ENCODE measurements at regions not wholly inside any gene's neighbourhood (a gene's known extent, or its start where the extent isn't known, plus 50 kb on each side); places are given as distances from the start of the nearest gene placed in this dataset.

GRCh38 chr11:114982141-114982540 lies 303.8 kb downstream of the NXPE2 start:
- intact Hi-C loops (cut with micrococcal nuclease) = no loop called here
- Mint-ChIP-seq H3K36me3 (no peaks in the 10 kb centered on the region), H3K9me3 (no peaks in the 10 kb centered on the region), H3K4me1 (ENCODE audit: low read depth) (no peaks in the 10 kb centered on the region), H3K27ac (no peak overlapping the region), H3K27me3 (no peaks in the 10 kb centered on the region), H3K4me3 (no peak overlapping the region)
- ChIA-PET CTCF (no interaction called here), POLR2A (no interaction called here)
- no peak for DNase-seq

- H3K36me3 Mint-ChIP-seq = no peaks in the 10 kb centered on the region
- POLR2A ChIA-PET = no interaction called here
- no peak overlapping the region for H3K27ac Mint-ChIP-seq
- H3K9me3 Mint-ChIP-seq = no peaks in the 10 kb centered on the region
- intact Hi-C loops (cut with micrococcal nuclease) = no loop called here
- no peak overlapping the region for H3K4me3 Mint-ChIP-seq
- DNase-seq = no peak
- CTCF ChIA-PET = no interaction called here
- no peaks in the 10 kb centered on the region for H3K4me1 Mint-ChIP-seq (ENCODE audit: low read depth)
- H3K27me3 Mint-ChIP-seq = no peaks in the 10 kb centered on the region
Measured at GRCh38 chr11:114984611-114985163, 306.4 kb downstream of the NXPE2 start.

- POLR2A ChIA-PET = no interaction called here
- intact Hi-C loops (cut with micrococcal nuclease) = no loop called here
- Mint-ChIP-seq H3K27me3 (no peaks in the 10 kb centered on the region), H3K27ac (no peak overlapping the region), H3K9me3 (no peaks in the 10 kb centered on the region), H3K4me3 (no peak overlapping the region), H3K4me1 (ENCODE audit: low read depth) (no peaks in the 10 kb centered on the region), H3K36me3 (no peaks in the 10 kb centered on the region)
- CTCF ChIA-PET = no interaction called here
- no peak for DNase-seq
Measured at GRCh38 chr11:114986365-114986764, 308.0 kb downstream of the NXPE2 start.

- intact Hi-C loops (cut with micrococcal nuclease) = no loop called here
- Mint-ChIP-seq H3K36me3 (no peaks in the 10 kb centered on the region), H3K4me3 (no peak overlapping the region), H3K27me3 (no peaks in the 10 kb centered on the region), H3K9me3 (no peaks in the 10 kb centered on the region), H3K27ac (no peak overlapping the region), H3K4me1 (ENCODE audit: low read depth) (no peaks in the 10 kb centered on the region)
- ChIA-PET POLR2A (no interaction called here), CTCF (no interaction called here)
- no peak for DNase-seq
Measured at GRCh38 chr11:114987186-114987760, 308.9 kb downstream of the NXPE2 start.

- POLR2A ChIA-PET = no interaction called here
- intact Hi-C loops (cut with micrococcal nuclease) = no loop called here
- Mint-ChIP-seq H3K9me3 (no peaks in the 10 kb centered on the region), H3K27me3 (no peaks in the 10 kb centered on the region), H3K27ac (no peak overlapping the region), H3K36me3 (no peaks in the 10 kb centered on the region), H3K4me3 (no peak overlapping the region), H3K4me1 (ENCODE audit: low read depth) (no peaks in the 10 kb centered on the region)
- no peak for DNase-seq
- CTCF ChIA-PET = no interaction called here
Measured at GRCh38 chr11:114988644-114989043, 310.3 kb downstream of the NXPE2 start.

GRCh38 chr11:114989536-114989935 lies 311.2 kb downstream of the NXPE2 start:
- Mint-ChIP-seq H3K4me3 (no peak overlapping the region), H3K36me3 (no peaks in the 10 kb centered on the region), H3K27ac (no peak overlapping the region), H3K4me1 (ENCODE audit: low read depth) (no peaks in the 10 kb centered on the region), H3K9me3 (no peaks in the 10 kb centered on the region), H3K27me3 (no peaks in the 10 kb centered on the region)
- CTCF ChIA-PET = no interaction called here
- no peak for DNase-seq
- intact Hi-C loops (cut with micrococcal nuclease) = no loop called here
- POLR2A ChIA-PET = no interaction called here

GRCh38 chr11:115005663-115006062 lies 327.3 kb downstream of the NXPE2 start:
- no peak overlapping the region for H3K27ac Mint-ChIP-seq
- ChIA-PET POLR2A (no interaction called here), CTCF (no interaction called here)
- DNase-seq = no peak
- H3K4me3 Mint-ChIP-seq = no peak overlapping the region
- no peaks in the 10 kb centered on the region for H3K4me1 Mint-ChIP-seq (ENCODE audit: low read depth)
- H3K36me3 Mint-ChIP-seq = no peaks in the 10 kb centered on the region
- intact Hi-C loops (cut with micrococcal nuclease) = no loop called here
- no peaks in the 10 kb centered on the region for H3K27me3 Mint-ChIP-seq
- H3K9me3 Mint-ChIP-seq = no peaks in the 10 kb centered on the region

- intact Hi-C loops (cut with micrococcal nuclease) = no loop called here
- Mint-ChIP-seq H3K9me3 (no peaks in the 10 kb centered on the region), H3K27ac (no peak overlapping the region), H3K4me1 (ENCODE audit: low read depth) (no peaks in the 10 kb centered on the region), H3K27me3 (no peaks in the 10 kb centered on the region), H3K36me3 (no peaks in the 10 kb centered on the region), H3K4me3 (no peak overlapping the region)
- no peak for DNase-seq
- ChIA-PET CTCF (no interaction called here), POLR2A (no interaction called here)
Measured at GRCh38 chr11:115007851-115008250, 329.5 kb downstream of the NXPE2 start.

GRCh38 chr11:115008799-115009198 lies 330.5 kb downstream of the NXPE2 start:
- Mint-ChIP-seq H3K27me3 (no peaks in the 10 kb centered on the region), H3K9me3 (no peaks in the 10 kb centered on the region), H3K4me1 (ENCODE audit: low read depth) (no peaks in the 10 kb centered on the region), H3K4me3 (no peak overlapping the region), H3K36me3 (no peaks in the 10 kb centered on the region), H3K27ac (no peak overlapping the region)
- no peak for DNase-seq
- POLR2A ChIA-PET = no interaction called here
- intact Hi-C loops (cut with micrococcal nuclease) = no loop called here
- CTCF ChIA-PET = no interaction called here

- CTCF ChIA-PET = no interaction called here
- H3K9me3 Mint-ChIP-seq = peaks cover 23% of the 10 kb centered on the region
- intact Hi-C loops (cut with micrococcal nuclease) = no loop called here
- H3K27ac Mint-ChIP-seq = no peak overlapping the region
- H3K4me1 Mint-ChIP-seq (ENCODE audit: low read depth) = no peaks in the 10 kb centered on the region
- no peaks in the 10 kb centered on the region for H3K27me3 Mint-ChIP-seq
- no peak for DNase-seq
- H3K4me3 Mint-ChIP-seq = no peak overlapping the region
- peaks cover 3% of the 10 kb centered on the region for H3K36me3 Mint-ChIP-seq
- POLR2A ChIA-PET = no interaction called here
Measured at GRCh38 chr11:115017529-115017928, 339.2 kb downstream of the NXPE2 start.

GRCh38 chr11:115030166-115030565 lies 351.8 kb downstream of the NXPE2 start:
- POLR2A ChIA-PET = no interaction called here
- Mint-ChIP-seq H3K9me3 (peaks cover 4% of the 10 kb centered on the region), H3K27ac (no peak overlapping the region), H3K4me1 (ENCODE audit: low read depth) (no peaks in the 10 kb centered on the region), H3K36me3 (no peaks in the 10 kb centered on the region), H3K4me3 (no peak overlapping the region), H3K27me3 (no peaks in the 10 kb centered on the region)
- intact Hi-C loops (cut with micrococcal nuclease) = no loop called here
- DNase-seq = no peak
- CTCF ChIA-PET = no interaction called here

- Mint-ChIP-seq H3K4me3 (no peak overlapping the region), H3K27me3 (peaks cover 3% of the 10 kb centered on the region), H3K4me1 (ENCODE audit: low read depth) (no peaks in the 10 kb centered on the region), H3K36me3 (no peaks in the 10 kb centered on the region), H3K27ac (no peak overlapping the region), H3K9me3 (no peaks in the 10 kb centered on the region)
- ChIA-PET POLR2A (no interaction called here), CTCF (no interaction called here)
- intact Hi-C loops (cut with micrococcal nuclease) = no loop called here
- no peak for DNase-seq
Measured at GRCh38 chr11:115036406-115037180, 358.3 kb downstream of the NXPE2 start.

- Mint-ChIP-seq H3K27ac (no peak overlapping the region), H3K4me1 (ENCODE audit: low read depth) (no peaks in the 10 kb centered on the region), H3K9me3 (no peaks in the 10 kb centered on the region), H3K27me3 (peaks cover 4% of the 10 kb centered on the region), H3K4me3 (no peak overlapping the region), H3K36me3 (no peaks in the 10 kb centered on the region)
- CTCF ChIA-PET = no interaction called here
- DNase-seq = no peak
- intact Hi-C loops (cut with micrococcal nuclease) = no loop called here
- POLR2A ChIA-PET = no interaction called here
Measured at GRCh38 chr11:115042002-115042401, 363.7 kb downstream of the NXPE2 start.

All from activated CD4-positive, alpha-beta memory T cell treated with anti-CD3 and anti-CD28 coated beads for 36 hours (primary cell).